GM18520 (cell line): ENCODE measurements at regions not wholly inside any gene's neighbourhood (a gene's known extent, or its start where the extent isn't known, plus 50 kb on each side); places are given as distances from the start of the nearest gene placed in this dataset.
"Not testable (repeated sequence)": the region's sequence is repeated elsewhere in the genome, so short reads cannot be mapped to it uniquely, and the experiment has no call there.

Source experiments
- ATAC-seq: cut with Tn5 transposase; IDR thresholded peaks from one replicate; pipeline ENCODE4 v1.9.1; 2021; ENCODE audit not compliant: unreplicated experiment

GRCh38 chr4:149983931-149984330 lies 94.3 kb upstream of the DCLK2 start:
- ATAC-seq = no peak

- no peak for ATAC-seq
Measured at GRCh38 chr4:149985981-149986380, 92.3 kb upstream of the DCLK2 start.

GRCh38 chr4:149986917-149987316 lies 91.3 kb upstream of the DCLK2 start:
- ATAC-seq = no peak

DNA sequence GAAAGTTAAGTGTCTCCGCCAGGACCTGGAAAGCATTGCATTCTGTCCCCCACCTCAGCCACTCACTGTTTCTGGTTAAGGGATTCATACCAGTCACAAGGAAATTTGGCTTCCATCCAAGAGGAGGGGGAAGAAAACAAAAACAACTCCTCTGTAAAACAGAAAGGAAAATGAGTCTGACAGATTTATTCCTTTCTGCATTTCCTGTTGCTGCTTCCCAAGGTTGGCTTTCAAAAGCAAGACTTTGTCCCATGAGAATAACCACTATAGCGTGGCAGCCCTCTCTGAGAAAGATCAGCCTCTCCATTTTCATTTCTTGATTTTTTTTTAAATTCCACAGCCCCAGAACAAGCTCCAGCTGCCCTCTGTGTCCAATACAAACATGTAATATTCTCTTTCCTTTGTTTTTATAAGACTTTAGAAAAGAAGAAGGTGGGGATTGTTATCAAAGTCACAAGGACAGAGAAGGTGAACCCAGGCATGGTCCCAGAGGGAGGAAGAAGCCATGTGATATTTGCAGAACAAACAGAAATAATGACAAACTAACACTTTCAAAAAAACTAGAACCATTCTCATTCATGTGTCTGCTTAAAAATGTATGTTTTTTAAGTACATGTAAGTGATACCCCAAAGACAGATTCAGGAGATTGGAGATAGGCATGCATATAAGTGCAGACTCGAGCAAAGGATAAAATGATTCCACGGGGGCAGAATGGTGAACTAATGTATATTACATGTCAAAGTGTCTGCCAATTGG lies 90.7 kb upstream of the DCLK2 start:
- no peak for ATAC-seq

GRCh38 chr4:149988087-149988410 lies 90.2 kb upstream of the DCLK2 start:
- ATAC-seq = no peak

GRCh38 chr4:149993030-149993429 lies 85.2 kb upstream of the DCLK2 start:
- ATAC-seq = peak; percentile 76

GRCh38 chr4:149995134-149995756 lies 83.0 kb upstream of the DCLK2 start:
- no peak for ATAC-seq

GRCh38 chr4:149997881-149998421 lies 80.3 kb upstream of the DCLK2 start:
- ATAC-seq = peak; percentile 46

GRCh38 chr4:149999485-150000074 lies 78.7 kb upstream of the DCLK2 start:
- no peak for ATAC-seq

GRCh38 chr4:150001815-150002214 lies 76.4 kb upstream of the DCLK2 start:
- ATAC-seq = no peak

DNA sequence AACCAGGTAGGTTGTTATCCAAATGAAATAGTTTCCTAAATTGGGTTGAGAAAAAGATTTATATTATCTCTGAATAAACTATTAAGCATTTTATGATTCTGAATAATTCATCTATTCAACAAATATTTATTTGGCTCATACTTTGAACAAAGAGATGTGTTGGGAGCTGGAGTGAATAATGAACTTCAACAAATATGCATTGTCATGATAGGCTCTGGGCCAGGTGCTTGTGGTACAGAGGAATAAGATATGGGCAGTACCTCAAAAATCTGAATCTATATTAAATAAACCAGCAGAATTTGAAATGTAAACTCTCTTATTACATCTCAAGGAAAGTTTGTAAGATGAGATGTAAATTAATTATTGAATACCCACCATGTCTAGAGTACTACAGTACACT lies 75.7 kb upstream of the DCLK2 start:
- ATAC-seq = no peak

GRCh38 chr4:150004481-150004880 lies 73.8 kb upstream of the DCLK2 start:
- ATAC-seq = no peak

- no peak for ATAC-seq
Measured at GRCh38 chr4:150005537-150005936, 72.7 kb upstream of the DCLK2 start.

DNA sequence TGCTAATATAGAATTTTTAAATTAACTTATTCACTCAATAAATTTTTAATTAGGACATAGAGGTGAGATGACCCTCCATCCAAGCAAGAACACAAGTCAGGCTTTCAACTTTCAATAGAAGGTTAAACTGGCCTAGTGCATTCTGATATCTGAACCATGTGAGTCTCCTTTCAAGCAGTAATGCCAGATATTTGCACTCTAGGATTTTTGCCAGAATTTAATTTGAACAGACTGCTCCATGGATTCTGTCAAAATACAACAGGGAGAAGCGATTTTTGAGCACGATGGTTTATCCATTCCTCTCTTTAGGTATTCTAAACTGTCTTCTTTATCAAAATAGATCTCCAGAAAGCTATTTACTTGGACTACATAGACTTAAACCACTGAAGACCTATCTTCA lies 72.0 kb upstream of the DCLK2 start:
- ATAC-seq = no peak

- no peak for ATAC-seq
Measured at GRCh38 chr4:150007512-150007911, 70.7 kb upstream of the DCLK2 start.

- no peak for ATAC-seq
Measured at GRCh38 chr4:150008546-150008945, 69.7 kb upstream of the DCLK2 start.

DNA sequence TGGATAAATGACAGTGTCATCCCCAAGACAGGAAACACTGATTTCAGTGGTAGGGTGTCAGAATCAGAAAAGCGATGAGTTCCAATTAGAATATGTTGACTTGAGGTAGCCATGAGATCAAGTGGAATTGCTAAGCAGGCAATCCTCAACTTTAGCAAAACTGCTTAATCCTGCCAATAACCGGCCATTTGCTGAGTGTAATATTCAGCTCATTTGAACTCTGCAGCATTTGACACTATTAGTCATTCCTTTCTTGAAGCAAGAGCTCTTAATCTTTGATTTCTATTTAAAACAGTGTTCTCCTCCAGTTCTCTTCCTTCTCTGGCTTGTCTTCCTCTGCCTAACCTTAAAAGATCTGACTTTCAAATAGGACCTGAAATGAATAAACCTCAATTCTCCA lies 68.7 kb upstream of the DCLK2 start:
- no peak for ATAC-seq

DNA sequence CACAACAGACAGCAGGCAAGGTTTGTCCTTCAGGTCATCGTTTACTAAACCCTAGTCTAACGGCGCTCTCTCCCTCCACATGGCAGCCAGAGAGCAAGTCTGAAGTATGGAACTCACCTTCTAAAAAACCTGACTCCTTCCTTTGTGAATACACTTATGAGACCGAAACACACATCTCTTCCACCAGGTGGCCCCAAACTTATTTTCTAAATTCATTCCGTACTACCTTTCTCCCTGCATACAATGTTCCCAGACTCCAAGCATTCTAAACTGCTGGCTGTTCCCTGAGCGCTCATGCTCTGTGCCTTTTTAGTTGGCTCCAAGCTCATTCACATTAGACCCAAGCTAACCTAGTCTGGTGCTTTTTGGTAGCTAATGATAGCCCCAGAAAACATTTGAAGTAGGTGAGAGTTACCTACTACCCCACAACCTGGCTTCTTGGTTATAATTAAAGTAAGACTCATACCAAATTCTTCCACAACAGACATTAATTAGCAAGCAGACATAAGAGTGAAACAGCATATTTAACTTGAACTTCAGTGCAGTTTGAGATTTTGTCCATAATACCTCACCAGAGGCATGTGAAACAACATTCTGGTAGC lies 67.6 kb upstream of the DCLK2 start:
- ATAC-seq = no peak

DNA sequence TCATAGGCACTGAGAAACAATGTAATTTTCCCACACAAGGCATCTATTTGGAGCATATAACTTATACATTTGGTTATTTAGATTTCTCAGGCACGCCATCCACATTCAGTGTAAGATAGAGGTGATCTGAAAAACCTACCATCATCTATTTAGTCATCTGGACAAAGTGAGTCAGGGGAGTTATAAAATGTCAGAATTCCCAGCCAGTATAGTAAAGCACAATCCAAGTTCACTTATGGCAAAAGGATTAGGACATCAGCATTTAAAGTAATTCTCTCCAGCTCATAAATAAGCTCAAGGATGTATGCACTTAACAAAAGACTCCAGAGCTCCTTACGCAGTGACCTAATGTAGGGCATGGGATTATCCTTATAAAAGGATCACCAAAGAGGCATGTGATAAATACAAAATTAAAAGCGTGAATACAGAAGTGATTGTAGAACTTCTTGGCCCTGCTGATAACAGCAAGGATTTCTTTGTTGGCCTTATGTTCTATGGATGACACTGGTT lies 65.3 kb upstream of the DCLK2 start:
- no peak for ATAC-seq

DNA sequence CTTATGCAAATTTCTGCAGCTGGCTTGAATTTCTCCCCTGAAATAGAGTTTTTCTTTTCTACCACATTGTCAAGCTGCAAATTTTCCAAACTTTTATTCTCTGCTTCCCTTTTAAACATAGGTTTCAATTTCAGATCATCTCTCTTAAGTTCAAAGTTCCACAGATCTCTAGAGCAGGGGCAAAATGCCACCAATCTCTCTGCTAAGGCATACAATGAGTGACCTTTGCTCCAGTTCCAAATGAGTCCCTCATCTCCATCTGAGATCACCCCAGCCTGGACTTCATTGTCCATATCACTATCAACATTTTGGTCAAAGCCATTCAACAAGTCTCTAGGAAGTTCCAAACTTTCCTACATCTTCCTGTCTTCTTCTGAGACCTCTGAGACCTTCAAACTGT lies 62.3 kb upstream of the DCLK2 start:
- ATAC-seq = not testable (repeated sequence)

DNA sequence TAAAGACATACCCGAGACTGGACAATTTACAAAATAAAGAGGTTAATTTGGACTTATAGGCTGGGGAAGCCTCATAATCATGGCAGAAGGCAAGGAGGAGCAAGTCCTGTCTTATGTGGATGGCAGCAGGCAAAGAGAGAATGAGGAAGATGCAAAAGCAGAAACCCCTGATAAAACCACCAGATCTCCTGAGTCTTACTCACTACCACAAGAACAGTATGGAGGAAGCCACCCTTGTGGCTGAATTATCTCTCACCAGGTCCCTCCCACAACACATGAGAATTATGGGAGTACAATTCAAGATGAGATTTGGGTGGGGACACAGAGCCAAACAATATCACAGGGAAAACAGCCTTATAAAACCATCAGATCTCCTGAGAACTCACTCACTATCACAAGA lies 61.6 kb upstream of the DCLK2 start:
- ATAC-seq = not testable (repeated sequence)

GRCh38 chr4:150018257-150018656 lies 60.0 kb upstream of the DCLK2 start:
- no peak for ATAC-seq
